RWPE2 (cell line): ENCODE measurements at regions not wholly inside any gene's neighbourhood (a gene's known extent, or its start where the extent isn't known, plus 50 kb on each side); places are given as distances from the start of the nearest gene placed in this dataset.
A peak's percentile ranks its signal among the peaks of the same experiment; 100 is the strongest.

Experiments used
- ATAC-seq: fragments of 200-7000 bp; cut with Tn5 transposase; 3 replicates; pipeline ENCODE4 v1.9.1; 2021; ENCODE audit warnings: low read depth
- DNase-seq: peaks from one replicate; pipeline ENCODE4 v3.0.0-alpha.2; 2020; ENCODE audit warnings: low spot score
- H3K27ac ChIP-seq: fragments of 450-650 bp; 2 replicates; pipeline ENCODE4 v1.5.1; 2017; ENCODE audit warnings: mild to moderate bottlenecking; ENCODE audit not compliant: poor library complexity, severe bottlenecking
- H3K27me3 ChIP-seq: fragments of 250-450 bp; sonication (Bioruptor Pico); 2 replicates; pipeline ENCODE4 v1.5.1; 2021; ENCODE audit warnings: mild to moderate bottlenecking, moderate library complexity; ENCODE audit not compliant: insufficient read depth, poor library complexity, severe bottlenecking
- H3K36me3 ChIP-seq: fragments of 250-450 bp; sonication (Bioruptor Pico); 2 replicates; pipeline ENCODE4 v1.5.1; 2020; ENCODE audit warnings: low read depth, mild to moderate bottlenecking, moderate library complexity
- H3K4me1 ChIP-seq: fragments of 250-450 bp; sonication (Bioruptor Pico); 2 replicates; pipeline ENCODE4 v1.5.1; 2021; ENCODE audit warnings: mild to moderate bottlenecking, moderate library complexity; ENCODE audit not compliant: insufficient read depth, poor library complexity, severe bottlenecking
- H3K4me3 ChIP-seq: fragments of 250-450 bp; sonication (Bioruptor Pico); 2 replicates; pipeline ENCODE4 v1.5.1; 2021; ENCODE audit warnings: mild to moderate bottlenecking, moderate library complexity; ENCODE audit not compliant: severe bottlenecking
- H3K9me3 ChIP-seq: fragments of 250-450 bp; sonication (Bioruptor Pico); 2 replicates; pipeline ENCODE4 v1.5.1; 2021; ENCODE audit warnings: mild to moderate bottlenecking, moderate library complexity; ENCODE audit not compliant: severe bottlenecking
- CTCF ChIP-seq: fragments of 450-650 bp; IDR thresholded peaks from one replicate; pipeline ENCODE4 v1.5.1; 2017; ENCODE audit warnings: mild to moderate bottlenecking, moderate library complexity; ENCODE audit not compliant: poor library complexity, severe bottlenecking

GRCh38 chr13:85588359-85588758, 210.9 kb downstream of the SLITRK6 start:
- Histone ChIP-seq H3K36me3 (peaks cover 3% of the 10 kb centered on the region), H3K27ac (peak overlapping the region; percentile 99), H3K4me1 (peaks cover 55% of the 10 kb centered on the region), H3K9me3 (peaks cover 3% of the 10 kb centered on the region), H3K4me3 (no peak overlapping the region), H3K27me3 (no peaks in the 10 kb centered on the region)
- no peak for TF ChIP-seq CTCF
- no peak for ATAC-seq
- no peak for DNase-seq

GRCh38 chr13:85586856-85587255, 212.4 kb downstream of the SLITRK6 start:
- DNase-seq (no peak), ATAC-seq (peak; percentile 7; the same call in 1 of the 3 replicates)
- TF ChIP-seq CTCF = no peak
- Histone ChIP-seq H3K9me3 (peaks cover 3% of the 10 kb centered on the region), H3K27me3 (no peaks in the 10 kb centered on the region), H3K4me3 (no peak overlapping the region), H3K4me1 (peaks cover 64% of the 10 kb centered on the region), H3K27ac (peak overlapping the region; percentile 99), H3K36me3 (peaks cover 3% of the 10 kb centered on the region)

- H3K4me3 ChIP-seq = no peak overlapping the region
- no peaks in the 10 kb centered on the region for H3K27me3 ChIP-seq
- ATAC-seq (peak; percentile 80), DNase-seq (peak; percentile 91)
- H3K4me1 ChIP-seq = peaks cover 60% of the 10 kb centered on the region
- peak overlapping the region; percentile 99 for H3K27ac ChIP-seq
- H3K9me3 ChIP-seq = peaks cover 3% of the 10 kb centered on the region
- TF ChIP-seq CTCF = no peak
- H3K36me3 ChIP-seq = peaks cover 3% of the 10 kb centered on the region
Observed at GRCh38 chr13:85586422-85586831, 212.8 kb downstream of the SLITRK6 start.

DNA sequence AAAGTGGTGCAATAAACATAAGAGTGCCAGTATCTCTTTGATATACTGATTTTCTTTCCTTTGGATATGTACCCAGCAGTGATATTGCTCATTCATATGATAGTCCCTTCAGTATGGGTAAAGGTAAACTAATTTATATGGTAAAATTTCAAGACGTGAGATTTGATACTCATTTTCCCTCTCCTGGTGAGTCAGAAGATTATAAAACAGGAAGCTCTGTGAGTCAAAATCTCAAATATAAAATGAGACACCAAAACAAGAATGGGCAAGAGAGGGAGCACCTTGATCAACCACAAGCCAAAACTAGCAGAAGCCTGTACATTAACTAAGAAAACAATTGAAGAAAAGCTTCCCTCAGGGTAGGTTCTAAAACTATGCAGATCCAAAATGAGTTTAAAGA, 216.3 kb downstream of the SLITRK6 start:
- Histone ChIP-seq H3K27ac (peak overlapping the region; percentile 99), H3K4me3 (no peak overlapping the region), H3K9me3 (peaks cover 3% of the 10 kb centered on the region), H3K27me3 (no peaks in the 10 kb centered on the region), H3K36me3 (peaks cover under 1% of the 10 kb centered on the region), H3K4me1 (peaks cover 40% of the 10 kb centered on the region)
- peak; percentile 63 for ATAC-seq
- peak; percentile 33 for TF ChIP-seq CTCF
- no peak for DNase-seq

DNA sequence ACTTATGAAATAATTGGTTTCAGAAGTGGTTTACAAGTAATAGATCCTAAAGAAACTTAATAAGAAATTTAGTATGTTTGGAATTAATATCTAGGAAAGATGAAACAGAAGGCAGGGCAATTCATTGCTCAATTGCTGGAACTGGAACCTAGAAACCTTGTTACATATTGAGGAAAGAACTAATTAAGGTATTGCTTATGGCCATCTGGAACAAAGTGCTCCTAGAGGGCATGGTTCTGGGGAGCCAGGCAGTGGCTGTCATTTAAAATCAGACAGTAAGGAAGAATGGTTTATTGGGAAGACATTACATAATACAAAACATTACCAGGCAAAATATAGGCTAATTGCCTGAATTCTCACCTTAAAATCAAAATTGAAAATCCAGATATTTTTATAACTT, 224.1 kb downstream of the SLITRK6 start:
- DNase-seq = no peak
- no peak overlapping the region for H3K27ac ChIP-seq
- H3K9me3 ChIP-seq = no peaks in the 10 kb centered on the region
- TF ChIP-seq CTCF = no peak
- no peaks in the 10 kb centered on the region for H3K27me3 ChIP-seq
- ATAC-seq = no peak
- H3K36me3 ChIP-seq = no peaks in the 10 kb centered on the region
- H3K4me1 ChIP-seq = no peaks in the 10 kb centered on the region
- no peak overlapping the region for H3K4me3 ChIP-seq
